GM12873 (cell line): ENCODE measurements at regions not wholly inside any gene's neighbourhood (a gene's known extent, or its start where the extent isn't known, plus 50 kb on each side); places are given as distances from the start of the nearest gene placed in this dataset.

ENCODE experiments used
- CTCF ChIP-seq: IDR thresholded peaks from 2 replicates; pipeline ENCODE4 v1.5.1; 2012; ENCODE audit warnings: low read depth, mild to moderate bottlenecking, moderate library complexity, low read length, control low read depth; ENCODE audit not compliant: insufficient read depth; ENCODE audit errors: missing control alignments

DNA sequence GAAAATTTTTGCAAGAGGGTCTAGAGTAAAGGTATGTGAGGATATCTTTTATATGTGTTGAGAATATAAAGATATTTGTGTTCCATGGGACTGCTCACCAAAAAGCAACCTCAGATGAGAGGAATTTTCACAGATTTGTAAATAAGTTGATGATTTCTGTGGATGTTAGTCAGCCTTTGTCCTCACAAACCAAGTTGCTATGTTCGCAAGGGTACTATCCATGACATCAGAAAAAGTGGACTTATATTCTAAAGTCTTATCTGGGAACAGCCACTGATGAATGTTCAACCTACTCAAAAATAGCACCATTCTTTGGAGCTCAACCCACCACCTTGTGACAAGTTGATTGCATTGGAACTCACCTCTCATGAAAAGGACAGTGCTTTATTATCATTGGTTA, 138.6 kb downstream of the PCDH20 start:
- no peak for TF ChIP-seq CTCF

DNA sequence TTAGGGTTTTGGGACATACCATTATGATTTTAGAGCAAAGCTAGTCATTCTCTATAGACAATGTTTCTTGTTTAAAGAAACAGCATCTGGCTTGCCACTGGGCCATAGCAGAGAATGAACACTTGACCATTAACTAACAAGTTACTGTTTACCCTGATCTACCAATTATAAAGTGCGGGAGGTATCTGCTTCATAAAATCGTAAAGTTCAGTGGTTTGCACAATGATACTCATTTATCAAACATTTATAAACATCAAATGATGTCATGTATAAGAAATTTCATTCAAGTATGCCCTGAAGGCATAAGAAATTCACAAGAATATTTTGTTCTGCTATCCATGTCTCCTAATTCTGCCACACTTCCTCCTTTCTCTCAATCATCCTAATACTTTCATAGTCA, 139.2 kb downstream of the PCDH20 start:
- no peak for TF ChIP-seq CTCF

GRCh38 chr13:61275736-61276135, 139.9 kb downstream of the PCDH20 start:
- no peak for TF ChIP-seq CTCF

DNA sequence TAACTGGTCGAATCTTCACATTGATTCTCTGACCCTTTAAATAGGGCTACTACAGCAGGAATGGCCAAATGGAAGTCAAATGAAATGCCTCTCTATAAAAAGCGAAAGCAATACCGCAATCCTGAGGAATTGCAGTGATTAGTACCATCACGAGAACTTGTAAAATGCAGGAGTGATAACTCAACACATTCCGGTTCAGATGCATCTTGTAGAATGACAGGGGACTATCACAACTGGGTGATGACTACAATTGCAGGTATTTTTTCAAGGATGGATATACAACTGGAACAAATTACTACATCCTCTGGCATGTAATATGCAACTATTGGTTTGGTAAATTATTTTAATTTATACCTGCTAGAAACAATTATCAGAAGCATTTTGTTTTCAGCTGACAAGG, 140.4 kb downstream of the PCDH20 start:
- TF ChIP-seq CTCF, result no peak

DNA sequence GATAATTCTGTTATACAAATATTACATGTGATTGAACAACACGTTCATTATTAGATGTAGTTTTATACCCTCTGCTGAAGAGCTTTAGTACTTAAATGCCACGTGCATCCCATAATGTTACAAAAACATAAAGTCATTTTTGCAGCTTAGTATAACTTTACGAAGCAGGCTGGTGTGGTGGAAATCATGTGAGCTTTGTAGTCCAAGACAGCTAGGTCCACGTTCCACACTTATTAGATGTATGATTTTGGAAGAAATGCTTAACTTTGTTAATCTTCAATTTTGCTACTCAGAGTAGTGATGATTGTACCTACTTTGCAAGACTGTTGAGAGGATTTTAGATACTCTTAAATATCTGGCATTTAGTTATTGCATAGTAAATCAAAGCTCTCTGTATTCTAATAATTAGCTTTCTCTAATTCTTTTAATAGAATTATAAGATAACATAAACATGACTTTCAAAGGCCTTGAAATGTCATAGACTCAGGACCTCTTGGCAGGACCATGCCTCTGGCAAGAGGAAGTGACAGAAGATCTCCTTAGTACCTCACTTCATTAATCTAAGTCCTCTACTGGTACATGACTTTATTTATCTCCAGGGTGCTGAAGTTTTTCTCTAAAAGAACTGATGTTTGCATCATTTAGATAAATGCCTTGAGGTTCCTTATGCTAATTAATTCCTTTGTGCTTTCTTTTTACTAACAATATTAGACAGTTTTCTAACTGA, 153.7 kb downstream of the PCDH20 start:
- TF ChIP-seq CTCF, result no peak

DNA sequence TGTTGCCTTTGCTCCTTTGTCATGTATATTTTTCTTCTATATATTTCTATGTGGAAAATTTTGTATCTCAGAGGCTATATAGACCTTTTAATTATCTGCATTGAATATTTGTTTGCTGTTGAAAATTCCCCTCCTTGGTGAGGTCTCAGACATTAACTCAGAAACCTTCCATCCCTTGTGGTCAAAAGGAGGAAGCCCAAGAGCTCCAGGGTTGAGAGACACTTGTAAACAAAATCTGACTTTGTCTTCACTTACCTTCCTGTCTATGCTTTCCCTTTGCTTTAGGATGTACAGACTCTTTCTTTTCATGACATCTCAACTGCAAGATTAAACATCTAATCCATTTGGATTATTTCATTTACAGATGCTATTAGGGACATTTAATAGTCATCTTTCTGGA, 157.5 kb downstream of the PCDH20 start:
- no peak for TF ChIP-seq CTCF

- TF ChIP-seq CTCF, result no peak
Measured at GRCh38 chr13:61255040-61255796, 160.4 kb downstream of the PCDH20 start.
